ENCODE measurements at regions not wholly inside any gene's neighbourhood (a gene's known extent, or its start where the extent isn't known, plus 50 kb on each side); places are given as distances from the start of the nearest gene placed in this dataset.
"Not testable (repeated sequence)": the region's sequence is repeated elsewhere in the genome, so short reads cannot be mapped to it uniquely, and the experiment has no call there.

DNA sequence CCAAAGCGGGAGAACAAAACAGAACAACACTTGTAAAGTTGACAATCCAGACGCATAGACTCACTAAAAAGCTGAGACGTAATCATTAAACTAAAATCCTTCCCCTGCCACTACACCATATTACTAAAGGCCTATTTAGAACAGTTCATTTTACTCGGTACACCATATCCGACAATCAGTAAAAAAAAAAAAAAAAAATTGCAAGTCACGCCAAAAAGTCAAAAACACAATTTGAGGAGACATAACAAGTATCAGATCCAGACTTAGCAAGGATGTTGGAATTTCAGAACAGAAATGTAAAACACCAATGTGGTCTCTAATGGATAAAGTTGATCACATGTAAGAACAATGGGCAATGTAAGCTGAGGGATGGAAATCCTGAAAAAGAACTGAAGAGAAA lies 1899.4 kb downstream of the STIM2 start:
- DNase-seq = no peak

DNA sequence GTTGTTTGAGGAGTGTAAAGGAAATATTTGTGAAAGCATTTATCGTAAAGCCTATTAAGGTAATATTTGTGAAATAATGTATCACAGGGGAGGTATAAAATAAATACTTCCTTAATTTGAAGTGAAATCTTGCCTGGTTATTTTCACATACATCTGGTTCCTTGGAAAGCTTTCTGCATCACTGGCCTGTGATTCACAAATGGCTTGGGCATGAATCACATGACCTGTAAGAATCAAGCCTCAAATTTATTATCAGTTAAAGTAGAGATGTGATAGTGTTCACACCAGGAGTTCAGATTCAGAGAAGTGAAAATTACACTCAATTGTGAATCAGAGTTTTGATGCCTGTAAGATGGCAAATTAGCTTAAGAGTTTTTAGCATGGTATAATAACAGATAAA lies 1911.4 kb downstream of the STIM2 start:
- DNase-seq = no peak

DNA sequence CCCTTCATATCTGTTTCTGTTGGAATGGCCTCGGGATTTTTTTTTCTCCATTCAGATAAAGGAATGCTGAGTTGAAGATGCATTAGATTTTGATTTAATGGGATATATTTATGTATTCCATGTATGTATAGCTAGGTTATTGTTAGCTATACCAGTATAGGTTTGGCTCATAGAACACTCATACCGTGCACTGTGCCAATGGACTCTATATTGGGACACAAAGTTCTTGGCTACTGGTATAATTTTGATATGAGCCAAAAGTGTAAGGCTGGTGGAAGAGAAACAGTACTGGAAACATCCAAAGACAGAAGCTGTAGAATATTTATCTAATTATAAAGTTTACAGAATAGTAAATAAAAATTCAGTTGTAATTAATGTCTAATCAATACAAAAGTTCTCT lies 1912.1 kb downstream of the STIM2 start:
- DNase-seq = no peak

DNA sequence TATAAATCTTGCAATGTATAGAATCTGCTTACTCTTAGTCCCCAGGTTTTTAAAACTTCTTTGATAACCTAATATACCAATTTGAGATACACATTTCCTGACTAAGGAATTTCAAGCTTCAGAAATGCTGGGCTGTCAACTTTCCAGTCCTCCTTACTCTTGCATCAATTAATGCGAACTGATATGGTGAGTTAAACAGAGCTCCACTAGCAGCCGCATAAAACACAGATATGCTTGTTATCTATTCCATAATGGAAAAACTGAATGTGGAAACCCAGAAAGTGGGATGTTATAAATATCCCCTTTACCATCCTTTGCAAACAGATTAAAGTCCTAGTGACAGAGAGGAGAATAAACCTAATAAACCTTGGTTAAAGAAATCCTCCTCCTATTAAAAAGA lies 1913.7 kb downstream of the STIM2 start:
- DNase-seq = no peak

DNA sequence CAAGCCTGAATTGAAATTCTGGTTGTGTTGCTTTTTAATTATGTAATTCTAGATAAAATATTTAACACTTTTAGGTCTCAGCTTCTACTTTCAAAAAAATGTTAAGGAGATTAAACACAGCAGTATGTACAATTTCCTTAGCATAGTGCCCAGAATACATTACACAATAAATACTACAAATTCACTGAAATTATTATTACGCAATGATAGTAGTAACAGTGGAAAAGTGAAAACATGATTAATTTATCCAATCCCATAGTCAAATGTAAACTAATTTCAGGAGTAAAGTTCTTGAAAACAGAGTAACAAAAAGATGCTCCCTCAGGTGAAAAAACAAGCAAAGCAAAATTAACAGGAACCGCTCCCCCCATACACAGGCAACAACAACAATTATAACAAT lies 1915.4 kb downstream of the STIM2 start:
- DNase-seq = no peak

DNA sequence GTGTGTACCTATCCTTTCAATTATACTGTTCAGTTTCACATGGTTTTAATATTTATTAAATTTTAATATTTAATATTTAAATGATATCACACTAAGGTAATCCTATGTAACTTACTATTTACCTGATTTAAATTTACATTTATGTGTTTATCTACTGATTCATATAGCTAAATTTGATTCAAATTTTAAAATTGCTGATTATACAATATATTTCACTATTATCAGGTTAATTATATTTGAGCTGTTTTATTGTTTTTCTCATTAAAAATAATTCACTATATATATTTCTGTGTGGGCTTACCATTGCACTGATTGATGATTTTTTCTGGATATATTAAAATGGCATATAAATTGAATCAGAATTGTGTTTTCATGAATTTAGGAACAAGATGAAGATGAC lies 1923.5 kb downstream of the STIM2 start:
- DNase-seq = no peak

DNA sequence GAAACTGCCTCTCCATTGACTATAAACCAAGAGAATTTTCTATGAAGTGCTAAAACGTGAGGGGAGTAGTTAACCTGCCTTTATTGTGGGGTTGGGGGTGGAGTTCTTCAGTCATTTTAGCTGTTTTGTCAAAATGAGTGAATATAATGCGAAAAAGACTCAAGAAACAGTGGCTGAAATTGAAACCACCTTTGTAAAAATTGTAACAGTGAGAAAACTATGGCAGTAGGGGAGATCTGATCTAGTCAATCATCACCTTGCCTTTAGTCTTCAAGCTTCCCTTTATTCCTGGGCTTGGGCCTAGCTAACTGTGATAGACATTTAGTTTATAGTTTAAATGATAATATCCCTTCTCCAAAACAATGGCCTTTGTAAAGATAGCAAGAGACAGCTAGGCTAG lies 1927.3 kb downstream of the STIM2 start:
- DNase-seq = no peak

GRCh38 chr4:28788929-28789490 lies 1928.4 kb downstream of the STIM2 start:
- DNase-seq = no peak

DNA sequence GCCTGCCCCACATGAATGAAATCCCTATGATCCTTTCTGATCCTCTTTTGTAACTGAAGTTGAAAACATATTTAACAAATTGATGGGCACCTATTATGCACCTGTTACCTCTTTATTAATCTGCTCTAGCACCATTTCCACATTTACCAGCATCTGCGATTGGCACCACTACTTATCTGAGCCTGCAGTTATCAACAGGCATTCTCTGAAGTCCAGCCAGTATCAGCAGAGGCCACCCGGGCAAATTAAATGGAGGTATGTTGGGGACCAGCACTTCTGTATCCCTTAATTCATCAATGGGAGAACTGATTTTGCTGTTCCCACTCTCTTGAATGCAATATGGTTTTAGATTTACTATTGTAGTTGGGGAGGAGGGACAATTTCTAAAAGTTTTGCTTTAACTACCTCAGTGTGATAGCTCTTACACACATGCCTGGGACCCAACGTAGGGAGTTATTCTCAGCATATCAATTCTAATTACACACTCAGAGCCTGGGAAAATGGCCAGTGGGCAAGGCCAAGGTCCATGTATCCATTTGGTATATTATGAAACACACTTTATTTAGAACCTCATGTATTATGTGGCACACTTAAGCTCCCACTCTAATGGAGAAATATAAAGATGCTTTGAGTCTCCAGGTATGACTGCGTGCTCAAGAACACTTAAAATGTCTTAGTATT lies 1927.1 kb upstream of the PCDH7 start:
- DNase-seq = no peak

DNA sequence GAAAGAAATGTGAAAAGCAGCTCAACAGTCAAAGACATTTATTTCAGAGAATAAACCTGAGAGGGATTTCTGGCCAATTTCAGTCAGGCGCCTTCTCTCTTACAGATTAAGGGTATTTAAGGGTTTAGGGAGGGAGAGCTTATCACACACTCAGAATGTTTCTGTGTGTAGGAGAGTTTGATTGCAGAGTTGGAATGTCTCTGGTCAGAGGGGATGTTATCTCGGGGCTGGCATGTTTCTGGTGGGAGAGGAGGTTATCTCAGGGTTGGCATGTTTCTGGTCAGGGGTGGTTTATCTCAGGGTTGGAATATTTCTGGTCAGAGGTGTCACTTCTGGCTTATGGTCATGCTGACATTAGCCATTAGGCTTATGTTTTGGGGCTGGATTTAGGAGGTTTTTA lies 1920.5 kb upstream of the PCDH7 start:
- no peak for DNase-seq

DNA sequence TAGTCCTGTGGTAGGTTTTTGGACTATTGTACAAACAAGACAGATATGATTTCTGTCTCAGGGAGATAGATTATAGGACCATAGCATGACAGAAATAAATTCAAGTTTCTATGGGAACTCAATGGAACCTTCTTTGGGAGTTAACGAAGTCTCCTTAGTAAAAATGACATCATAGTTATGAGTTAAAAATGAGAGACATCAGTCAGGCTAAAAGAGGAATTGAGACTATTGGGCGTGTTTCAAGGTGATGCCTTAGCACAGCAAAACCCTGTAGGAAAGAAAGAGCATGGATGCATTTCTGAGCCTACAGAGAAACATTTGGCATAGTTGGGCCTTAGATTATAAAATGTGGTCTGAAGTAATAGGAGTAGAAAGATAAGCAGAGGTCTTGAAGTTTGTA lies 1909.1 kb upstream of the PCDH7 start:
- DNase-seq = no peak

GRCh38 chr4:28822163-28822562 lies 1898.0 kb upstream of the PCDH7 start:
- no peak for DNase-seq

DNA sequence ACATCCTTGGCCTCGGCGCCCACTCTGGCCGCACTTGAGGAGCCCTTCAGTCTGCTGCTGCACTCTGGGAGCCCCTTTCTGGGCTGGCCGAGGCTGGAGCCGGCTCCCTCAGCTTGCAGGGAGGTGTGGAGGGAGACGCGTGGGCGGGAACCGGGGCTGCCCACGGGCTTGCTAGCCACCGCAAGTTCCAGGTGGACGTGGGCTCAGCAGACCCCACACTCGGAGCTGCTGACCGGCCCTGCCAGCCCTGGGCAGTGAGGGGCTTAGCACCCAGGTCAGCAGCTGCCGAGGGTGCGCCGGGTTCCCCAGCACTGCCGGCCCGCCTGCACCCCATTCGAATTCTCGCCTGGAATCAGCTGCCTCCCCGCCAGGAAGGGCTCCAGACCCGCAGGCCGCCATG lies 1892.3 kb upstream of the PCDH7 start:
- no peak for DNase-seq

DNA sequence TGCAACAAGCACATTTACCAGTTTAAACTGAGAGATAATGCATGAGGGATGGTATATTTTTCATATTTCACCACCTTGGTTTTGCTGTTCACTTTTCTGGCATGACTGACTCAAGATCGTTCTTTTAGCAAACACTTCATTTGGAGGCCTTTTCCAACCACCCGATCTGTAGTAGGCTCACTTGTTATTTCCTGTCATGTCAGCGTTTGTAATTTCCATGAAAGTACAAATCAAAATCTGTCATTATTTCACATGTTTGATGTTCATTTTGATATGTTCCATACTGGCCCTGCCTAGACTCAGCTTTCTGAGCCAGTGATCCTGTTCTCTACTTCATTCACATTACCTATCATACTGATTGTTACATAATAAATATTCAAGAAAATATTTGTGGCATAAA lies 1888.3 kb upstream of the PCDH7 start:
- no peak for DNase-seq

DNA sequence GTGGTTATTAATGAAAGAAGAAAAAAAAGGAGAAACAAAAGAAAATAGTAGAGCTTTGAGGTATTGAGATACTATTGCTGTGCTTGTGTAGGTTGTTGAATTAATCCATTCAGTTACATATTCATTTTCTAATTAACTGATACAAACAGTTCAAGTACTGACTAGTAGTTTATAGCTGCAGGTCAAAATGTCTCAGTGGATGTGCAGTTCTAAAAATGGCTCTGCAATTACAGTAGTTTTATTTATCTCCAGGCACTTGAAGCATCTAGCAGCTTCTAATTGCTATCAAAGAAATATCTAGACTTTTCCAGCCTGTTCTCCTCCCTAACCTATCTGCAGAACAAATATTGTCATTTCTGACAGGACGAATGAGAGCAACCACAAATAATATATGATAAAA lies 1887.7 kb upstream of the PCDH7 start:
- DNase-seq = no peak

- DNase-seq = no peak
These were observed 1886.0 kb upstream of the PCDH7 start for GRCh38 chr4:28834120-28834519.

GRCh38 chr4:28835501-28835900 lies 1884.7 kb upstream of the PCDH7 start:
- no peak for DNase-seq

GRCh38 chr4:28842271-28842670 lies 1877.9 kb upstream of the PCDH7 start:
- DNase-seq = no peak

DNA sequence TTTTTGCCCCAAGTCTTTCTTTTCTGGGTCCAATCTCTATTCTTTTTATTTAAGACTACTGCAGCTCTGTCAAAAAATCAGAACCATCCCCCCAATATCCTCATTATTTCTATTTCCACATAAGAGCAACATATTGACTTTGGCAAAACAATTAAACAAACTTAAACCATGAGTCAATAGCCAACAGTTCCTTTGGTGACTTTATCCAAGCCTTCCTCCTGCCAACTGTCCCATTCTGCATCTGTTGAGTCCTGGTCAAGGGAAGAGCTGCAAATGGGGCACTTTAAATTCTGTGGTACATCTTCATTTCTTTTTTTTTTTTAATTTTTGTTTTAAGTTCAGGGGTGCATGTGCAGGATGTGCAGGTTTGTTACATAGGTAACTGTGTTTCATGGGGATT lies 1875.0 kb upstream of the PCDH7 start:
- DNase-seq = no peak

- not testable (repeated sequence) for DNase-seq
These were observed 1863.1 kb upstream of the PCDH7 start for GRCh38 chr4:28857028-28857427.

DNA sequence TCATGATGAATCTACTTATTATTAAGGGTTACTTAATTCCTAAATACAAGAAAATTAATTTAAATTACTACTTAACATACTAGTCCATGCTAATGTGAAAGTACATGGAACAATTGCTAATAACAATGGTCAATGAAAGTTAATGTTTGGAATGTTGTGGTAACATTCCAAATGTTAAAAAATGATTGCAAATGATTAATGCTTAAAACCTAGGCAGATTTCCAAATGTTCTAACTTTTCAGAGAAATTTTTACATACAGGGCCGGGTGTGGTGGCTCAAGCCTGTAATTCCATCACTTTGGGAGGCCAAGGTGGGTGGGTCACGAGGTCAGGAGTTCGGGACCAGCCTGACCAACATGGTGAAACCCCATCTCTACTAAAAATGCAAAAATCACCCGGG lies 1851.3 kb upstream of the PCDH7 start:
- no peak for DNase-seq

DNA sequence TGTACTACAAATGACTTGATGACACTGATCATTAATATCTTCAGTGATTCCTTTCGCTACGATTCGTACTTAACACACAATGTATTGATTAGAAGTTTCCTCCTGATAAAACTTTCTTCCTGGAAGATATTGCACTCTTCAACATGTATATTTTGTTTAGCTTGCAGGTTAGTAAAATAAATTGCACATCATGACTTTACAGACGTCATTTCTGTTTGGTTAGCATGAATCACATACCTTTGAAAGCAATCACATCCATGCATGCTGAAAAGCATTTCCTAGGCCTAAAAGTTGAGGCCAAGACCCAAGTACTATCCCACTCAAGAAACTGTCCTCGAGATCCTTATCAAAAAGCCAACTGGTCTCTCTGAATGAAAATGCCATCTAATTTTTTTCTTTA lies 1841.0 kb upstream of the PCDH7 start:
- no peak for DNase-seq

DNA sequence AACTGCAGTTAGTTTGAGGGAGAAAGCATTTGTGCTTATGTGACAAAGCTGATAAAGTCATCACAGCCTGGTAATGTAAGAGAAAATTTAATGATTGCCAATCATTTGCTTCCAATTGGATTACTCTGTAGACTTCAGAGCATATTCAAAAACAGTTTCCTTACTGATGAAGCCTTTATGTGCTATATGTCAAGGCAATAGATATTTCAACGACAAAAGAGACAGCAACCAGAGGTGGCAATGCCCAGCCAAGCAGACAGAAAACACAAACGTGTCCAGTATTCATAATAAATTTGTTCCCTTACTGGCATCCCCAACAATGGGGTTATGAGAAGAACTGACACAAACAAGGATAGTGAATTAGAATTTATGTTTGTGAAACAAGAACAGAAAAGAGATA lies 1840.3 kb upstream of the PCDH7 start:
- no peak for DNase-seq

DNA sequence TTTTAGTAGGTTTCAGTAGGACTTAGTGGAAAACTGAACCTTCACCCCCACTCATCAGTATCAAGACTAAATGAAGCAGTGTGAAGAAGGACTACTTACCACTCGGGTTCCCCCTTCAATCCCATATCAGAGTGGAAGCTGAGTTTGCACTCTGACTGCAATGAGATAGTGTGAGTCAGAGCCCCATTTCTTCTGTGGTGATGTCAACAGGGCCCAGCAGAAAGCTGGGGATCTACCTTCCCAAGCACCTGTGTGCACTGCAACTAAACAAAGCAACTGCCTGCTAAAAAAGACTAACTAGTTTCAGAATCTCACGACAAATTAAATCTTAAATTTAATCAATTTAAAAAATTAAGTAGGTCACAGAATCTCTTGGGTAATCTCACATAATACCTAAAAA lies 1837.0 kb upstream of the PCDH7 start:
- no peak for DNase-seq

DNA sequence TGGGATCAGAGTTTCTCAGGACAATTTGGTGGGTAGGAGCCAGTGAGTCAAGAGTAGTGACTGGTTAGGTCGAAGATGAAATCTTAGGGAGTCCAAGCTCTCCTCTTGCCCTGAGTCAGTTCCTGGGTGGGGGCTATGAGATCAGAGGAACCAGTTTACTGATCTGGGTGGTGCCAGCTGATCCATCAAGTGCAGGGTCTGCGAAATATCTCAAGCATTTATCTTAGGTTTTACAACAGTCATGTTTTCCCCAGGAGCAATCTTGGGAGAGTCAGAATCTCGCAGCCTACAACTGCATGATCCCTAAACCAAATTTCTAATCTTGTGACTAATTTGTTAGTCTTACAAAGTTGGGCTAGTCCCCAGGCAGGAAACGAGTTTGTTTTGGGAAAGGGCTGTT lies 1833.2 kb upstream of the PCDH7 start:
- DNase-seq = no peak
